ENCODE measurements at regions not wholly inside any gene's neighbourhood (a gene's known extent, or its start where the extent isn't known, plus 50 kb on each side); places are given as distances from the start of the nearest gene placed in this dataset.

GRCh38 chr14:104307627-104308401, 169.4 kb downstream of the KIF26A start:
- H3K27me3 Mint-ChIP-seq (ENCODE audit: insufficient read depth, low read depth, poor library complexity) = peaks cover 7% of the 10 kb centered on the region
- no peaks in the 10 kb centered on the region for H4K20me1 ChIP-seq (replicated peaks; ENCODE audit: insufficient read depth)
- H2AFZ ChIP-seq = no peak overlapping the region
- H3K79me2 ChIP-seq (replicated peaks; ENCODE audit: insufficient read depth) = no peaks in the 10 kb centered on the region
- no peak overlapping the region for H3K4me2 ChIP-seq
- H3K36me3 ChIP-seq (ENCODE audit: insufficient read depth) = no peaks in the 10 kb centered on the region
- no peaks in the 10 kb centered on the region for H3F3A ChIP-seq (replicated peaks; ENCODE audit: low read depth)
- H3K36me3 Mint-ChIP-seq (ENCODE audit: low read depth) = no peaks in the 10 kb centered on the region
- H3K9me3 Mint-ChIP-seq = peaks cover 6% of the 10 kb centered on the region; the same call in 1 of the 3 replicates
- no peak overlapping the region for H3K27ac ChIP-seq (ENCODE audit: low read depth)
- H3K27ac Mint-ChIP-seq = no peak overlapping the region
- no peaks in the 10 kb centered on the region for H3K27me3 ChIP-seq (ENCODE audit: insufficient read depth)
- TF ChIP-seq NANOG (IDR thresholded peaks at IDR 0.05; ENCODE audit: borderline replicate concordance) (no peak), CTCF (conservative IDR thresholded peaks at IDR 0.05; ENCODE audit: low read depth in 2 of 2) (no peak), ZNF331 (CRISPR knock-in tag; IDR thresholded peaks at IDR 0.05; ENCODE audit: low read depth) (no peak), EZH2phosphoT487 (IDR thresholded peaks at IDR 0.05; ENCODE audit: unreplicated experiment) (no peak), ETS1 (IDR thresholded peaks at IDR 0.05) (no peak), EZH2 (IDR thresholded peaks at IDR 0.05; ENCODE audit: low read depth, unreplicated experiment) (no peak), ZNF114 (CRISPR knock-in tag; IDR thresholded peaks at IDR 0.05) (no peak), STAT1 (IDR thresholded peaks at IDR 0.05; ENCODE audit: unreplicated experiment) (no peak), POLR2AphosphoS5 (IDR thresholded peaks at IDR 0.05; ENCODE audit: low read depth) (no peak), REST (IDR thresholded peaks at IDR 0.05; ENCODE audit: unreplicated experiment) (no peak), CREB1 (CRISPR knock-in tag; IDR thresholded peaks at IDR 0.05; ENCODE audit: low read depth) (no peak), ZNF462 (CRISPR knock-in tag; IDR thresholded peaks at IDR 0.05) (no peak), JUNB (IDR thresholded peaks at IDR 0.05; ENCODE audit: unreplicated experiment) (no peak)
- H3K4me1 Mint-ChIP-seq = no peaks in the 10 kb centered on the region; the same call in 2 of the 3 replicates
- H3K4me3 ChIP-seq = no peak overlapping the region
- DNase-seq (ENCODE audit: low spot score) = no peak
- H3K4me1 ChIP-seq (ENCODE audit: insufficient read depth) = no peaks in the 10 kb centered on the region
- no peak overlapping the region for H3K4me3 Mint-ChIP-seq
- no peaks in the 10 kb centered on the region for H3K9me2 ChIP-seq (ENCODE audit: insufficient read depth)
- ATAC-seq = no peak

Data from GM23338 (cell line).